GM23248 (cell line): ENCODE measurements at regions not wholly inside any gene's neighbourhood (a gene's known extent, or its start where the extent isn't known, plus 50 kb on each side); places are given as distances from the start of the nearest gene placed in this dataset.

ENCODE experiments used
- DNase-seq: peaks from one replicate; pipeline ENCODE4 v3.0.0-alpha.2; 2015
- H2AFZ ChIP-seq: fragments of 200-600 bp; sonication (generic); 2 replicates; pipeline ENCODE4 v1.6.1; 2016; ENCODE audit warnings: antibody characterized with exemption
- H3F3A ChIP-seq: fragments of 200-600 bp; sonication (generic); 2 replicates; pipeline ENCODE4 v1.6.1; 2016; ENCODE audit warnings: mild to moderate bottlenecking, antibody characterized with exemption, mixed run types; ENCODE audit not compliant: insufficient read depth
- H3K27ac ChIP-seq: fragments of 200-600 bp; sonication (generic); 2 replicates; pipeline ENCODE4 v1.5.1; 2016; ENCODE audit warnings: mild to moderate bottlenecking
- H3K27me3 ChIP-seq: fragments of 200-600 bp; sonication (generic); replicated peaks from 2 replicates; pipeline ENCODE4 v1.6.1; 2016; ENCODE audit warnings: mild to moderate bottlenecking; ENCODE audit not compliant: insufficient read depth
- H3K36me3 ChIP-seq: fragments of 200-600 bp; sonication (generic); 2 replicates; pipeline ENCODE4 v1.6.1; 2016; ENCODE audit warnings: low read depth, mild to moderate bottlenecking
- H3K4me1 ChIP-seq: fragments of 200-600 bp; sonication (generic); 2 replicates; pipeline ENCODE4 v1.6.1; 2016; ENCODE audit warnings: mild to moderate bottlenecking; ENCODE audit not compliant: insufficient read depth
- H3K4me2 ChIP-seq: fragments of 200-600 bp; sonication (generic); one replicate; pipeline ENCODE4 v1.6.1; 2016; ENCODE audit warnings: mild to moderate bottlenecking; ENCODE audit not compliant: unreplicated experiment
- H3K4me3 ChIP-seq: fragments of 200-600 bp; sonication (generic); 2 replicates; pipeline ENCODE4 v1.5.1; 2016; ENCODE audit warnings: mild to moderate bottlenecking
- H3K79me2 ChIP-seq: fragments of 200-600 bp; sonication (generic); 2 replicates; pipeline ENCODE4 v1.6.1; 2016; ENCODE audit warnings: mild to moderate bottlenecking; ENCODE audit not compliant: insufficient read depth
- H3K9ac ChIP-seq: fragments of 200-600 bp; sonication (generic); 2 replicates; pipeline ENCODE4 v1.6.1; 2016; ENCODE audit warnings: mild to moderate bottlenecking
- H3K9me2 ChIP-seq: fragments of 200-600 bp; sonication (generic); 2 replicates; pipeline ENCODE4 v1.6.1; 2016; ENCODE audit warnings: mixed run types, mild to moderate bottlenecking, moderate library complexity; ENCODE audit not compliant: insufficient read depth
- H3K9me3 ChIP-seq: fragments of 200-600 bp; sonication (generic); one replicate; pipeline ENCODE4 v1.6.1; 2017; ENCODE audit warnings: low read depth
- H4K20me1 ChIP-seq: fragments of 200-600 bp; sonication (generic); 2 replicates; pipeline ENCODE4 v1.6.0; 2016; ENCODE audit not compliant: insufficient read depth
- EZH2 ChIP-seq: fragments of 200-600 bp; sonication (generic); IDR thresholded peaks from 2 replicates; pipeline ENCODE4 v1.6.1; 2018; ENCODE audit warnings: antibody characterized with exemption, mild to moderate bottlenecking; ENCODE audit not compliant: insufficient read depth, poor library complexity, severe bottlenecking
- EZH2phosphoT487 ChIP-seq: fragments of 200-600 bp; sonication (generic); IDR thresholded peaks from 2 replicates; pipeline ENCODE4 v1.6.1; 2018; ENCODE audit warnings: antibody characterized with exemption, moderate library complexity, mild to moderate bottlenecking, low read depth; ENCODE audit not compliant: insufficient read depth
- WGBS, 2 experiments: methylation state at CpG; one replicate each; pipeline ENCODE4 v1.1.6; 2015 to 2017; ENCODE audit warnings: low lambda C conversion rate in 2 of 2, low coverage in 1 of 2; ENCODE audit errors: missing lambda C conversion rate in 2 of 2; 5-methylcytosine and 5-hydroxymethylcytosine counted together
- in situ Hi-C: fragments of 300-500 bp; cut with MboI; formaldehyde crosslinking; loops from 2 replicates; pipeline ENCODE4 v1.15.0; 2020

DNA sequence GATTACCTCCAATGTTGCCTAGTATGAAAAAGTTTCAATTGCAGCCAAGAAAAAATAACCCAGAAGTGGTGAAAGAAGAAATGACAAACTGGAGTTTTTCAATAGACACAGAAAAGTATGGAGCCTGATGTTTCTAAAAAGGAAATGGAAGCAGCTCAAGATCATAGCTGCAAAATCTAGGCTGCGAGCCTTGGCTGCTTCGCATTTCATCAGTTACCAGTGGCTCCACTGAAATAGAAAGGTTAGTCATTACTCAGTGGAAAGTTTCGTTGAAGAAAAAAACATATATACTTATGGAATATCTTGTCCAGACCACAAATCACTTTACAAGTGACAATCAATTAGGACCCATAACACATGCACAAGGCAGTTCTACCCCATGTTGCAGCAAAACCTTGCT is 206.8 kb upstream of the SOX9 start:
- in situ Hi-C loops: no loop called here
- H3K4me3 ChIP-seq: no peak overlapping the region

GRCh38 chr17:71914812-71915211 is 206.0 kb upstream of the SOX9 start:
- no peak overlapping the region for H2AFZ ChIP-seq
- no peaks in the 10 kb centered on the region for H3K9me3 ChIP-seq
- H4K20me1 ChIP-seq: no peaks in the 10 kb centered on the region
- H3K27me3 ChIP-seq: no peaks in the 10 kb centered on the region
- no peak overlapping the region for H3K4me2 ChIP-seq
- no peaks in the 10 kb centered on the region for H3F3A ChIP-seq
- in situ Hi-C loops: no loop called here
- no peaks in the 10 kb centered on the region for H3K4me1 ChIP-seq
- H3K4me3 ChIP-seq: no peak overlapping the region
- no peaks in the 10 kb centered on the region for H3K79me2 ChIP-seq
- DNase-seq: no peak
- TF ChIP-seq EZH2phosphoT487 (no peak), EZH2 (no peak)
- 31 to 47% methylated on average over 2 of the region's 2 CpGs for WGBS, 2 experiments
- H3K27ac ChIP-seq: no peak overlapping the region
- no peaks in the 10 kb centered on the region for H3K36me3 ChIP-seq
- H3K9me2 ChIP-seq: no peaks in the 10 kb centered on the region
- H3K9ac ChIP-seq: no peak overlapping the region

More for the DNA sequence above, 206.8 kb upstream of the SOX9 start:
- no peaks in the 10 kb centered on the region for H3K36me3 ChIP-seq
- WGBS, 2 experiments: 68 to 74% methylated on average over 3 of the region's 3 CpGs
- H3K4me1 ChIP-seq: no peaks in the 10 kb centered on the region
- H3K9ac ChIP-seq: no peak overlapping the region
- H3K9me2 ChIP-seq: no peaks in the 10 kb centered on the region
- H3K79me2 ChIP-seq: no peaks in the 10 kb centered on the region
- no peaks in the 10 kb centered on the region for H3K9me3 ChIP-seq
- no peak for DNase-seq
- H3K27me3 ChIP-seq: no peaks in the 10 kb centered on the region
- H3K27ac ChIP-seq: no peak overlapping the region
- no peak overlapping the region for H2AFZ ChIP-seq
- no peak for TF ChIP-seq EZH2
- no peak for TF ChIP-seq EZH2phosphoT487
- no peaks in the 10 kb centered on the region for H4K20me1 ChIP-seq
- H3K4me2 ChIP-seq: no peak overlapping the region
- no peaks in the 10 kb centered on the region for H3F3A ChIP-seq

DNA sequence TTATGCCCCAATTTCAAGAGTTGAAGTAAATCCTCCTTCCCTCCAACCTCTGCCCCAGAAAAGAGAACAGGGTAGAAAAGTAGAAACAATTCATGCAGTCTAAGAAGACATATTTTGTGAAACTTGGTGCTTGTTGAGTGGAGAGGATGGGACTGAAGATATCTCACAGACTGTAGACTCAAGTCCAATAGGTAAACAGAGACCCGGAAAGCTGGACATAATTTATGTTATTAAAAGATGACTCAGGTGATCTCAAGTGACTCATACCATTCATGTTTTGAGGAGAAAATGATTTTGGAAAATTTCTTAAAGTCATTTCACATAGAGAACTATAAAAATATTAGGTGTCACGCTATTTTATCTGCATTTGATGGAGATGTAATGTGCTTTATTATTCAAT is 203.1 kb upstream of the SOX9 start:
- H4K20me1 ChIP-seq: no peaks in the 10 kb centered on the region
- in situ Hi-C loops: no loop called here
- H3K9ac ChIP-seq: no peak overlapping the region
- H3K79me2 ChIP-seq: no peaks in the 10 kb centered on the region
- H3K4me1 ChIP-seq: peaks cover 14% of the 10 kb centered on the region
- no peak overlapping the region for H3K4me2 ChIP-seq
- no peaks in the 10 kb centered on the region for H3K36me3 ChIP-seq
- H3K27ac ChIP-seq: no peak overlapping the region
- WGBS, 2 experiments: 89 to 92% methylated on average over 2 of the region's 2 CpGs
- no peaks in the 10 kb centered on the region for H3K9me3 ChIP-seq
- H3F3A ChIP-seq: peaks cover 10% of the 10 kb centered on the region; the same call in 1 of the 2 replicates
- H3K9me2 ChIP-seq: no peaks in the 10 kb centered on the region
- no peaks in the 10 kb centered on the region for H3K27me3 ChIP-seq
- TF ChIP-seq EZH2: no peak
- TF ChIP-seq EZH2phosphoT487: no peak
- no peak overlapping the region for H2AFZ ChIP-seq
- DNase-seq: no peak
- no peak overlapping the region for H3K4me3 ChIP-seq

DNA sequence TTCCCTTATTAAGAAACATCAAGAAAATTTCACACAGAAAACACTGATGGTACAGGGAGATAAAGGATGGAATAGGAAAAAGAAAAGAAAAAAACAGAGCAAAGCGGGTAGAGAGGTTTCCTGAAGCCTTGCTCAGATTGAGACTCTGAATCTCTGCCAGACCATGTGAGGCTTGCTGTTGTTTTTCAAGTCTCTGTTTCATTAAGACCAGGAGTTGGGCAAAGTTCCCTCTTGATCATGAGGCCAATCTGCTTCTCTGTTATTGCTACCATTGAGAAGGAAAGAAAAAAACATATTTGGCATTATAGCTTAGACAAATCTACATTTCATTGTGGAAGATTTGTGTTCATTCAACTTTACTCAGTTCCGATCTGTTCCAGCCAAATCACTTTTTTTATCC is 201.6 kb upstream of the SOX9 start:
- 64 to 65% methylated on average over 2 of the region's 2 CpGs for WGBS, 2 experiments
- Histone ChIP-seq H3F3A (peaks cover 10% of the 10 kb centered on the region; the same call in 1 of the 2 replicates), H3K9me3 (no peaks in the 10 kb centered on the region), H3K4me3 (no peak overlapping the region), H3K4me1 (peaks cover 19% of the 10 kb centered on the region), H3K27me3 (no peaks in the 10 kb centered on the region), H4K20me1 (no peaks in the 10 kb centered on the region), H3K36me3 (no peaks in the 10 kb centered on the region), H3K9ac (no peak overlapping the region), H3K9me2 (no peaks in the 10 kb centered on the region), H2AFZ (no peak overlapping the region), H3K27ac (no peak overlapping the region), H3K4me2 (no peak overlapping the region), H3K79me2 (no peaks in the 10 kb centered on the region)
- TF ChIP-seq EZH2phosphoT487: no peak
- no peak for TF ChIP-seq EZH2
- no peak for DNase-seq
- in situ Hi-C loops: no loop called here

GRCh38 chr17:71919896-71920295 is 200.9 kb upstream of the SOX9 start:
- H3K4me3 ChIP-seq: no peak overlapping the region
- no peak for DNase-seq
- H4K20me1 ChIP-seq: no peaks in the 10 kb centered on the region
- H3K27me3 ChIP-seq: no peaks in the 10 kb centered on the region
- H3K9me2 ChIP-seq: no peaks in the 10 kb centered on the region
- H3K9ac ChIP-seq: no peak overlapping the region
- H3K9me3 ChIP-seq: no peaks in the 10 kb centered on the region
- WGBS, 2 experiments: 76 to 78% methylated on average over 7 of the region's 7 CpGs
- H3K36me3 ChIP-seq: no peaks in the 10 kb centered on the region
- H3F3A ChIP-seq: peaks cover 10% of the 10 kb centered on the region; the same call in 1 of the 2 replicates
- no peak overlapping the region for H2AFZ ChIP-seq
- no peak overlapping the region for H3K27ac ChIP-seq
- H3K4me1 ChIP-seq: peaks cover 19% of the 10 kb centered on the region
- H3K79me2 ChIP-seq: no peaks in the 10 kb centered on the region
- no peak overlapping the region for H3K4me2 ChIP-seq
- in situ Hi-C loops: no loop called here
- TF ChIP-seq EZH2 (no peak), EZH2phosphoT487 (no peak)
